ENCODE measurements at regions not wholly inside any gene's neighbourhood (a gene's known extent, or its start where the extent isn't known, plus 50 kb on each side); places are given as distances from the start of the nearest gene placed in this dataset.
"Not testable (repeated sequence)": the region's sequence is repeated elsewhere in the genome, so short reads cannot be mapped to it uniquely, and the experiment has no call there.

- DNase-seq (ENCODE audit: low read depth): no peak
Measured at GRCh38 chr22:33971561-33971961, 51.3 kb upstream of the LARGE1 start.

- no peak for DNase-seq (ENCODE audit: low read depth)
Measured at GRCh38 chr22:33975841-33976240, 55.6 kb upstream of the LARGE1 start.

- DNase-seq (ENCODE audit: low read depth): no peak
Measured at GRCh38 chr22:33983558-33983957, 63.3 kb upstream of the LARGE1 start.

- DNase-seq (ENCODE audit: low read depth): no peak
Measured at GRCh38 chr22:33984211-33984610, 63.9 kb upstream of the LARGE1 start.

GRCh38 chr22:33984656-33985285 lies 64.5 kb upstream of the LARGE1 start:
- DNase-seq (ENCODE audit: low read depth): no peak

GRCh38 chr22:33985506-33985905 lies 65.2 kb upstream of the LARGE1 start:
- DNase-seq (ENCODE audit: low read depth): no peak

GRCh38 chr22:33986167-33986771 lies 66.0 kb upstream of the LARGE1 start:
- DNase-seq (ENCODE audit: low read depth): no peak

- no peak for DNase-seq (ENCODE audit: low read depth)
Measured at GRCh38 chr22:33986954-33987353, 66.7 kb upstream of the LARGE1 start.

GRCh38 chr22:33989263-33989662 lies 69.0 kb upstream of the LARGE1 start:
- not testable (repeated sequence) for DNase-seq (ENCODE audit: low read depth)

- no peak for DNase-seq (ENCODE audit: low read depth)
Measured at GRCh38 chr22:33991620-33992019, 71.3 kb upstream of the LARGE1 start.

GRCh38 chr22:33996824-33997223 lies 76.5 kb upstream of the LARGE1 start:
- DNase-seq (ENCODE audit: low read depth): no peak

GRCh38 chr22:34000879-34001526 lies 80.7 kb upstream of the LARGE1 start:
- DNase-seq (ENCODE audit: low read depth): no peak

GRCh38 chr22:34001701-34002466 lies 81.6 kb upstream of the LARGE1 start:
- DNase-seq (ENCODE audit: low read depth): no peak

- no peak for DNase-seq (ENCODE audit: low read depth)
Measured at GRCh38 chr22:34004058-34004457, 83.8 kb upstream of the LARGE1 start.

GRCh38 chr22:34010259-34010658 lies 90.0 kb upstream of the LARGE1 start:
- DNase-seq (ENCODE audit: low read depth): no peak

- no peak for DNase-seq (ENCODE audit: low read depth)
Measured at GRCh38 chr22:34015642-34016041, 95.4 kb upstream of the LARGE1 start.

GRCh38 chr22:34017205-34017604 lies 96.9 kb upstream of the LARGE1 start:
- no peak for DNase-seq (ENCODE audit: low read depth)

- DNase-seq (ENCODE audit: low read depth): no peak
Measured at GRCh38 chr22:34019190-34019845, 99.0 kb upstream of the LARGE1 start.

- DNase-seq (ENCODE audit: low read depth): no peak
Measured at GRCh38 chr22:34035209-34035608, 114.9 kb upstream of the LARGE1 start.

GRCh38 chr22:34036931-34037330 lies 116.7 kb upstream of the LARGE1 start:
- DNase-seq (ENCODE audit: low read depth): no peak

GRCh38 chr22:34038801-34039555 lies 118.7 kb upstream of the LARGE1 start:
- DNase-seq (ENCODE audit: low read depth): no peak

GRCh38 chr22:34045311-34045710 lies 125.0 kb upstream of the LARGE1 start:
- no peak for DNase-seq (ENCODE audit: low read depth)
